ENCODE measurements at regions not wholly inside any gene's neighbourhood (a gene's known extent, or its start where the extent isn't known, plus 50 kb on each side); places are given as distances from the start of the nearest gene placed in this dataset.

DNA sequence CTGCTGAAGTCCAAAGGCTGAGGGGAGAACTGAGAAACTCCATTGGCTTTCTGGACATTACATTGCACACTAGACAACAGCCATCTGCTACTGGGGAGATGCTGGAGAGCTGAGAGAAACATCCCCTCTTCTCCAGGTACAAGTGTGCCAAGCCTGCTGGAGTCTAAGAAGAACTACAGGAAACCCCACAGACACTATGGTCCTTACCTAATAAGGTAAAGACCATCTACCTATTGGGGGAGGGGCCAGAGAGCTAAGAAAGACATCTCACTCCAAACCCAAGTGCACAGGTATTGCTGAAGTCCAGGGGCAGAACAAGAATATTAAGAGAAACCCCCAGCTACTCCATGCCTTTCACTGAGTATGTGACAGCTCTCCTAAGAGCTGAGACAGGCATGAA is 338.7 kb upstream of the NCKAP5 start:
- no peak overlapping the region for H3K14ac ChIP-seq (ENCODE audit: insufficient read depth, low read length)
- peaks cover 0 to 5% of the 10 kb centered on the region in 2 experiments; a peak in 1 of 4 replicates for H3K4me1 Mint-ChIP-seq
- no peak overlapping the region for H3K27ac ChIP-seq (ENCODE audit: insufficient read length, low read depth, low read length)
- no peak overlapping the region for H2BK15ac ChIP-seq (ENCODE audit: low read depth, low read length)
- no peaks in the 10 kb centered on the region for H3K27me3 ChIP-seq (ENCODE audit: insufficient read depth, low read length)
- no peak overlapping the region for H4K8ac ChIP-seq (replicated peaks; ENCODE audit: insufficient read length, low read depth, low read length)
- no peak overlapping the region for H2BK12ac ChIP-seq (ENCODE audit: insufficient read length, low read depth, low read length)
- H3K4me2 ChIP-seq (ENCODE audit: insufficient read depth, insufficient read length, low read length), result no peak overlapping the region
- H4K5ac ChIP-seq (ENCODE audit: insufficient read length, low read depth, low read length), result no peak overlapping the region
- H3K23me2 ChIP-seq (ENCODE audit: insufficient read length, low read depth, low read length, poor library complexity, severe bottlenecking), result no peaks in the 10 kb centered on the region
- no peaks in the 10 kb centered on the region for H3K9me3 ChIP-seq (ENCODE audit: control insufficient read depth, low read depth, low read length)
- H4K91ac ChIP-seq (ENCODE audit: insufficient read length, low read depth, low read length), result no peak overlapping the region
- no peak overlapping the region; a peak in 1 of 7 replicates for H3K27ac Mint-ChIP-seq
- peaks cover 7 to 8% of the 10 kb centered on the region in 2 experiments; a peak in 3 of 5 replicates for H3K9me3 Mint-ChIP-seq
- H2AFZ ChIP-seq (ENCODE audit: low read length), result no peak overlapping the region
- no peak for DNase-seq
- no peak overlapping the region for H3K4me3 Mint-ChIP-seq
- no peak overlapping the region for H2BK20ac ChIP-seq (ENCODE audit: low read depth, low read length, poor library complexity, severe bottlenecking)
- no peak overlapping the region for H2AK5ac ChIP-seq (ENCODE audit: insufficient read length, low read length)
- no peak overlapping the region for H3K56ac ChIP-seq (ENCODE audit: insufficient read length, low read depth, low read length)
- no peak overlapping the region for H3K23ac ChIP-seq (ENCODE audit: insufficient read length, low read depth, low read length)
- H3K79me2 ChIP-seq (ENCODE audit: insufficient read depth, low read length), result no peaks in the 10 kb centered on the region
- TF ChIP-seq, protein P1, sequence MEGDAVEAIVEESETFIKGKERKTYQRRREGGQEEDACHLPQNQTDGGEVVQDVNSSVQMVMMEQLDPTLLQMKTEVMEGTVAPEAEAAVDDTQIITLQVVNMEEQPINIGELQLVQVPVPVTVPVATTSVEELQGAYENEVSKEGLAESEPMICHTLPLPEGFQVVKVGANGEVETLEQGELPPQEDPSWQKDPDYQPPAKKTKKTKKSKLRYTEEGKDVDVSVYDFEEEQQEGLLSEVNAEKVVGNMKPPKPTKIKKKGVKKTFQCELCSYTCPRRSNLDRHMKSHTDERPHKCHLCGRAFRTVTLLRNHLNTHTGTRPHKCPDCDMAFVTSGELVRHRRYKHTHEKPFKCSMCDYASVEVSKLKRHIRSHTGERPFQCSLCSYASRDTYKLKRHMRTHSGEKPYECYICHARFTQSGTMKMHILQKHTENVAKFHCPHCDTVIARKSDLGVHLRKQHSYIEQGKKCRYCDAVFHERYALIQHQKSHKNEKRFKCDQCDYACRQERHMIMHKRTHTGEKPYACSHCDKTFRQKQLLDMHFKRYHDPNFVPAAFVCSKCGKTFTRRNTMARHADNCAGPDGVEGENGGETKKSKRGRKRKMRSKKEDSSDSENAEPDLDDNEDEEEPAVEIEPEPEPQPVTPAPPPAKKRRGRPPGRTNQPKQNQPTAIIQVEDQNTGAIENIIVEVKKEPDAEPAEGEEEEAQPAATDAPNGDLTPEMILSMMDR (conservative IDR thresholded peaks at IDR 0.05), result no peak
- H3K27me3 Mint-ChIP-seq (ENCODE audit: low read depth), result no peaks in the 10 kb centered on the region
- H3K4me1 ChIP-seq (ENCODE audit: insufficient read depth, low read length), result peaks cover 2% of the 10 kb centered on the region; the same call in 1 of the 2 replicates
- no peaks in the 10 kb centered on the region for H4K20me1 ChIP-seq (ENCODE audit: control insufficient read depth, insufficient read depth, insufficient read length)
- H3K4ac ChIP-seq (ENCODE audit: low read depth, low read length), result no peak overlapping the region
- no peak overlapping the region for H3K18ac ChIP-seq (ENCODE audit: insufficient read length, low read depth, low read length)
- peaks cover 0 to 15% (median 0%) of the 10 kb centered on the region in 3 experiments; a peak in 3 of 7 replicates for H3K36me3 Mint-ChIP-seq (ENCODE audit: insufficient read depth in 1 of 3, low read depth in 3 of 3)
- H2BK120ac ChIP-seq (ENCODE audit: low read depth, low read length, poor library complexity, severe bottlenecking), result no peak overlapping the region
- H3T11ph ChIP-seq (ENCODE audit: low read length), result no peak overlapping the region
- H3K9ac ChIP-seq (ENCODE audit: extremely low read depth, insufficient read length, low read length), result no peak overlapping the region
- no peaks in the 10 kb centered on the region for H3K79me1 ChIP-seq (ENCODE audit: insufficient read depth, low read depth, low read length, poor library complexity, severe bottlenecking)
- H2BK5ac ChIP-seq (ENCODE audit: insufficient read length, low read length), result no peak overlapping the region
